Nephron progenitor cell (in vitro differentiated cells): ENCODE measurements at regions not wholly inside any gene's neighbourhood (a gene's known extent, or its start where the extent isn't known, plus 50 kb on each side); places are given as distances from the start of the nearest gene placed in this dataset.

Experiments used
- DNase-seq: peaks from one replicate; pipeline ENCODE4 v3.0.0; 2021
- H3K27ac Mint-ChIP-seq: 2 replicates; pipeline ENCODE4 v1.8.0; 2021; ENCODE audit warnings: mild to moderate bottlenecking, moderate library complexity, mixed read lengths
- H3K27me3 Mint-ChIP-seq: 2 replicates; pipeline ENCODE4 v1.8.0; 2021; ENCODE audit warnings: mild to moderate bottlenecking, low read depth, mixed read lengths; ENCODE audit not compliant: poor library complexity
- H3K36me3 Mint-ChIP-seq: 2 replicates; pipeline ENCODE4 v1.8.0; 2021; ENCODE audit warnings: low read depth, mixed read lengths
- H3K4me1 Mint-ChIP-seq: 2 replicates; pipeline ENCODE4 v1.8.0; 2021; ENCODE audit warnings: mixed read lengths
- H3K4me3 Mint-ChIP-seq: 2 replicates; pipeline ENCODE4 v1.8.0; 2021; ENCODE audit warnings: mild to moderate bottlenecking, moderate library complexity, mixed read lengths
- H3K9me3 Mint-ChIP-seq: 2 replicates; pipeline ENCODE4 v1.8.0; 2021; ENCODE audit warnings: mild to moderate bottlenecking, moderate library complexity, mixed read lengths
- TF ChIP-seq, protein P1 (sequence below): fragments of 200-600 bp; sonication (generic); IDR thresholded peaks from 2 replicates; pipeline ENCODE4 v1.5.0; 2021; ENCODE audit warnings: antibody characterized with exemption

- no peak overlapping the region for H3K27ac Mint-ChIP-seq
These were observed 1780.1 kb downstream of the ARAP2 start for GRCh38 chr4:34464196-34464595.

GRCh38 chr4:34466411-34466810 is 1777.9 kb downstream of the ARAP2 start:
- no peak for DNase-seq
- H3K36me3 Mint-ChIP-seq = no peaks in the 10 kb centered on the region
- H3K27ac Mint-ChIP-seq = no peak overlapping the region
- no peak overlapping the region for H3K4me3 Mint-ChIP-seq
- no peaks in the 10 kb centered on the region for H3K4me1 Mint-ChIP-seq
- H3K9me3 Mint-ChIP-seq = peaks cover 6% of the 10 kb centered on the region
- no peaks in the 10 kb centered on the region for H3K27me3 Mint-ChIP-seq
- TF ChIP-seq, protein P1, sequence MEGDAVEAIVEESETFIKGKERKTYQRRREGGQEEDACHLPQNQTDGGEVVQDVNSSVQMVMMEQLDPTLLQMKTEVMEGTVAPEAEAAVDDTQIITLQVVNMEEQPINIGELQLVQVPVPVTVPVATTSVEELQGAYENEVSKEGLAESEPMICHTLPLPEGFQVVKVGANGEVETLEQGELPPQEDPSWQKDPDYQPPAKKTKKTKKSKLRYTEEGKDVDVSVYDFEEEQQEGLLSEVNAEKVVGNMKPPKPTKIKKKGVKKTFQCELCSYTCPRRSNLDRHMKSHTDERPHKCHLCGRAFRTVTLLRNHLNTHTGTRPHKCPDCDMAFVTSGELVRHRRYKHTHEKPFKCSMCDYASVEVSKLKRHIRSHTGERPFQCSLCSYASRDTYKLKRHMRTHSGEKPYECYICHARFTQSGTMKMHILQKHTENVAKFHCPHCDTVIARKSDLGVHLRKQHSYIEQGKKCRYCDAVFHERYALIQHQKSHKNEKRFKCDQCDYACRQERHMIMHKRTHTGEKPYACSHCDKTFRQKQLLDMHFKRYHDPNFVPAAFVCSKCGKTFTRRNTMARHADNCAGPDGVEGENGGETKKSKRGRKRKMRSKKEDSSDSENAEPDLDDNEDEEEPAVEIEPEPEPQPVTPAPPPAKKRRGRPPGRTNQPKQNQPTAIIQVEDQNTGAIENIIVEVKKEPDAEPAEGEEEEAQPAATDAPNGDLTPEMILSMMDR = no peak

More at GRCh38 chr4:34464196-34464595, 1780.1 kb downstream of the ARAP2 start:
- Mint-ChIP-seq H3K36me3 (no peaks in the 10 kb centered on the region), H3K27me3 (no peaks in the 10 kb centered on the region), H3K9me3 (peaks cover 6% of the 10 kb centered on the region), H3K4me1 (no peaks in the 10 kb centered on the region), H3K4me3 (no peak overlapping the region)
- no peak for DNase-seq
- TF ChIP-seq, protein P1 = no peak

DNA sequence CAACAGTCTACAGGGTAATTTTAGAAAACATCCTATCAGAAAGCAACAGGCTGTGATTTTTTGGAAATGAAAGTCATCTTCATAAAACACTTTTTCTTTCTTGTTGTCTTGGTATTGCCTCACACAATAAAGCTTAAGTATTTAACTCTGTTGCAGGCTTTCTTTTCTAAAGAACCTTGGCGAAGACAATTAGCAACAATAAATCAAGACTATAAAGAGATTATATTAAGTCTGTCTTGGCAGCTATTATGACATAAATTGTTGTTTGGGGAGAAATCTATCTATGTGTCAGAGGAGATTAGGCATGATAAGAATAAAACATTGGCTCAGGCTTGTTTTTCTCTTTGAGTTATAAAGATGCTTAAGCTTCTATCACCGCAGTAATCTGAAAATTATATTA is 1774.8 kb downstream of the ARAP2 start:
- no peaks in the 10 kb centered on the region for H3K27me3 Mint-ChIP-seq
- no peak overlapping the region for H3K4me3 Mint-ChIP-seq
- no peaks in the 10 kb centered on the region for H3K4me1 Mint-ChIP-seq
- H3K9me3 Mint-ChIP-seq = peaks cover 6% of the 10 kb centered on the region
- TF ChIP-seq, protein P1 = no peak
- DNase-seq = no peak
- no peak overlapping the region for H3K27ac Mint-ChIP-seq
- no peaks in the 10 kb centered on the region for H3K36me3 Mint-ChIP-seq

GRCh38 chr4:34485252-34485651 is 1759.1 kb downstream of the ARAP2 start:
- Mint-ChIP-seq H3K4me1 (no peaks in the 10 kb centered on the region), H3K27ac (no peak overlapping the region), H3K9me3 (no peaks in the 10 kb centered on the region), H3K4me3 (no peak overlapping the region), H3K36me3 (no peaks in the 10 kb centered on the region), H3K27me3 (no peaks in the 10 kb centered on the region)
- no peak for DNase-seq
- TF ChIP-seq, protein P1 = no peak

GRCh38 chr4:34486461-34487363 is 1757.6 kb downstream of the ARAP2 start:
- DNase-seq = no peak
- Mint-ChIP-seq H3K36me3 (no peaks in the 10 kb centered on the region), H3K4me3 (no peak overlapping the region), H3K4me1 (no peaks in the 10 kb centered on the region), H3K27ac (no peak overlapping the region), H3K9me3 (no peaks in the 10 kb centered on the region), H3K27me3 (no peaks in the 10 kb centered on the region)
- TF ChIP-seq, protein P1 = no peak

- Mint-ChIP-seq H3K4me1 (no peaks in the 10 kb centered on the region), H3K36me3 (no peaks in the 10 kb centered on the region), H3K9me3 (no peaks in the 10 kb centered on the region), H3K27me3 (no peaks in the 10 kb centered on the region), H3K4me3 (no peak overlapping the region), H3K27ac (no peak overlapping the region)
- TF ChIP-seq, protein P1 = no peak
- no peak for DNase-seq
These were observed 1751.9 kb downstream of the ARAP2 start for GRCh38 chr4:34492414-34492813.
